HFF-Myc (cell line): ENCODE measurements at regions not wholly inside any gene's neighbourhood (a gene's known extent, or its start where the extent isn't known, plus 50 kb on each side); places are given as distances from the start of the nearest gene placed in this dataset.

ENCODE experiments used
- DNase-seq: peaks from one replicate; pipeline ENCODE4 v3.0.0-alpha.2; 2011; ENCODE audit warnings: low read depth; ENCODE audit errors: extremely low read depth
- H3K4me3 ChIP-seq: replicated peaks from 2 replicates; pipeline ENCODE4 v1.5.1; 2011; ENCODE audit warnings: low read depth, mild to moderate bottlenecking, control low read depth, low read length
- TF ChIP-seq, protein P1 (sequence below): IDR thresholded peaks from 2 replicates; pipeline ENCODE4 v1.5.1; 2012; ENCODE audit warnings: mild to moderate bottlenecking, low read depth, low read length, control low read depth; ENCODE audit errors: missing control alignments

DNA sequence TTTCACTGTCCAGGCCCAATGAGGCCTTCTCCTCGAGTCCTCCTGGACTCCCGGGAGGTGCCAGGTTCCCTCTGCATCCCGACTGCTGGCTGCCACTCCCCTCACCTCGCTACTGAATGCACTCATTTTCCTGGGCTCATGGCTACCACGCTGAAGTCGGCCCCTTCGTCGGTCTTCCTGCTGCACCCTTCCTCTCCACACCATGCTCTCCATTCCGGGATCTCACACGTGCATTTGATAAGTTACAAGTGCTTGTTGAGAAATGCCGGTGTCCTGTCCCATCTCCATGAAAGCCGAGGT, 334.7 kb upstream of the MYT1L start:
- DNase-seq = no peak
- TF ChIP-seq, protein P1, sequence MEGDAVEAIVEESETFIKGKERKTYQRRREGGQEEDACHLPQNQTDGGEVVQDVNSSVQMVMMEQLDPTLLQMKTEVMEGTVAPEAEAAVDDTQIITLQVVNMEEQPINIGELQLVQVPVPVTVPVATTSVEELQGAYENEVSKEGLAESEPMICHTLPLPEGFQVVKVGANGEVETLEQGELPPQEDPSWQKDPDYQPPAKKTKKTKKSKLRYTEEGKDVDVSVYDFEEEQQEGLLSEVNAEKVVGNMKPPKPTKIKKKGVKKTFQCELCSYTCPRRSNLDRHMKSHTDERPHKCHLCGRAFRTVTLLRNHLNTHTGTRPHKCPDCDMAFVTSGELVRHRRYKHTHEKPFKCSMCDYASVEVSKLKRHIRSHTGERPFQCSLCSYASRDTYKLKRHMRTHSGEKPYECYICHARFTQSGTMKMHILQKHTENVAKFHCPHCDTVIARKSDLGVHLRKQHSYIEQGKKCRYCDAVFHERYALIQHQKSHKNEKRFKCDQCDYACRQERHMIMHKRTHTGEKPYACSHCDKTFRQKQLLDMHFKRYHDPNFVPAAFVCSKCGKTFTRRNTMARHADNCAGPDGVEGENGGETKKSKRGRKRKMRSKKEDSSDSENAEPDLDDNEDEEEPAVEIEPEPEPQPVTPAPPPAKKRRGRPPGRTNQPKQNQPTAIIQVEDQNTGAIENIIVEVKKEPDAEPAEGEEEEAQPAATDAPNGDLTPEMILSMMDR = no peak
- H3K4me3 ChIP-seq = no peak overlapping the region

DNA sequence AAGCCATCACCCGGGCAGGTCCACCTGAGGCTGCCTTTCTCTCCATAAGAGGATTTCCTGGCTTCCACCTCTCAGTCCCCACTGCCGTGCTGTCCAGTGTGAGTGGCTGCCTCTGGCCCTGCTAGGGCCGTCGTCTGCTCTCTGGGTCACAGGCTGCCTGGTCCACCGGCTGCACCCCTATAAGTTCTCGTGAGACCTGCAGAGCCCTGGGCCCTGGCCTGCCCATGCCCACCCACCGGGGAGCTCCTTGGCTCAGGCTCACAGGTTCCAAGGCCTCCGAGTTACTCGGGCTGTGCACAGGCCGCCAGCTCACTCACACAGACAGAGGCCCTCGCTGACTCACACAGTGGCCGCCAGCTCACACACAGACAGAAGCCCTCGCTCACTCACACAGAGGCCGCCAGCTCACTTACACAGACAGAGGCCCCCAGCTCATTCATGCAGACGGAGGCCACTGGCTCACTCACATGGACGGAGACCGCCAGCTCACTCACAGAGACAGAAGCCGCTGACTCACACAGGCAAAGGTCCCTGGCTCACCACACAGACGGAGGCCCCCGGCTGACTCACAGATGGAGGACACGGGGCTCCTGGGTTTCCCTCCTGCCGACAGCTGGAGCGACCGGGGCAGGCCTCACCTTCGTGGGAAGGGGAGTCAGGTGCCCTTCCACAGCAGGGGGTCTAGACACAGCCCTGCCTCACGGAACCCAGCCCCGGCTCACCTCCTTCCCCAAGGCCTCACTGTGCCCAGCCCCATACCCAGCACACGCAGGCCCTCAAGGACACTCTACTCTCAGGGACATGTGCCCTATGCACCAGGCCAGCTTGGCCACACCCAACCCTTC, 334.1 kb upstream of the MYT1L start:
- H3K4me3 ChIP-seq = no peak overlapping the region
- TF ChIP-seq, protein P1 = no peak
- no peak for DNase-seq

DNA sequence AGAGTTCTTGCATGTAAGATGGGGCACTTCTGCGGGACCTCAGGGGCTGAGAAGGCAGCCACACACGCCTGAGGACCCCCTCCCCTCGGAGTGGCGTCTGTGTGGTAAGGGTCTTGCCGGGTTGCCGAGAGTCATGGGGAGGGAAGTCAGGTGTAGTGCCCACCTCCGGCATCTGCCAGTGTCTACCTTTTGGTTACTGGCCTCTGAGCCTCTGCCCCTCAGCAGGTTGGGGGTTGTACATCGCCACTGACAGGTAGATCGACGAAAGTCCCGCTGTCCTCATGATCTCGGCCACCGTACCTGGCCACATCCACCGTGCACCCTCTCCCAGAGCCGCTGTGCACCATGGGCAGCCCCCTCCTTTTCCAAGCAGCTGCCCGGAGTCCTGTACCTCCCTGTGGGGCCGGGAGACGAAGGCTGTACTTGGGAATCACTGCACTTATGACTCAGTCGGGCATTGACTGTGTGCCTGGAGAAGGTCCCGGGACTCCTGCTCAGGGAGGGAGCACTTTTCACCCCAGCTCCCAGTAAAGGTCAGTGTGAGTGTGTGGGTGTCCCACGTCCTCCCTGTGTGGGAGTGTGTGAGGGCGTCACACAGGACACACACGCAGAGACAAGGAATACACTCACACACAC, 332.4 kb upstream of the MYT1L start:
- no peak overlapping the region for H3K4me3 ChIP-seq
- no peak for DNase-seq
- TF ChIP-seq, protein P1 = no peak

DNA sequence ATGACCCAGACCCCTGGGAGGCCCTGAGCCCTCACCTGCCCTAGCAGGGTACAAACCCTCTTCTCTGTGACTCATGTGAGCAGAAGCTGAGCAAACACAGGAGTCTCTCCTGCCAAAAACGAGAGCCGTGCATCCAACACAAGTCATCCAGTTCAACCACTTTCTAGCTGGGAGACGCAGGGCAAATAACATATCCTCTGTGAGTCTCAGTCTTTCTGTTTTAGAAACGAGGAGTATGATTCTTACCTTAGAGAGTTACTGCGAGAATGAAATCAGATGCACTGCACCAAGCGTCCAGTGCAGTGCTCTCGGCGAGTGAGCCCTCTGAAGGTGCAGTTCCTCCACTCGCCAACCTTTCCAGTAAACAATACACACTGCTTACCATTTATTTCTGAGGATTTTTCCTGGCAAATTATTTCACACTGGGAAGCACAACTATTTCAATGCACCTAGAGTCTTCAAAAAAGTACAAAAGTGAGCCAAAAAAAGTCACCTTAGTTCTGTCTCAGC, 331.8 kb upstream of the MYT1L start:
- TF ChIP-seq, protein P1 = no peak
- no peak overlapping the region for H3K4me3 ChIP-seq
- no peak for DNase-seq

DNA sequence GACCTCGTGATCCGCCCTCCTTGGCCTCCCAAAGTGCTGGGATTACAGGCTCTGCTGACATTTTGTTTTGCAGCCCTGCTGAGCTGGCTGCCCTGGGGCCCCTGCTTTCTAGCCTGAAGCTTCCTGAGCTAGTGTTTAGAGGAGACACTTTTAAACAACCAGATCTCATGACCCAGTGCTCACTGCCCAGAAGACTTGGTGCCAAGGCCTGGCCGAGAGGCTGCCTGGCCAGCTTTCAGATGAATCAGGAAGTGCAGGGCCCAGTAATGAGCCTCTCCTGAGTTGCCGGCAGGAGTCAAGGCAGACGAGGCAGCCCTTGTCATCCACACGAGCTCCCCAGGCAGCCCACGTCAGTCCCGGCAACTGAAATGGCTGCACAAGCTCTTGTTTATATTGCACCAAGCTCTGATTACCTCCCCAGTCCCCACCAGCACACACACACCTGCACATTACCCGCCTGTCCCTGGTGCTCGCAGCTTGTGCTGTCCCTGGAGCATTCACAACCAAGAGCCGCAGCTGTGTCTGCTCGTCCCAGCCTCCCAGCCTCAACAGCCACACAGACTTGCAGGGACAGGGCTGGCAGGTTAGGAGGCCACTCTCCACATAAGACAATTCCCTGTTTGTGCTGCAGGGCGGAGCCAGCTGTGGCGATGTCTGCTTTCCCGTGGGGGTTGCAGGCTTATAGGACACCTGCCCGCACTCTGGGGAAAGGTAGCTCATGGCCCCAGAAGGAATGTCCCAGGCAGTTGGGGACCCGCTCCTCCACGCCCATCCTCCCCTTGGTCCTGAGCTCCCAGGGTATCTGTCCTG, 331.2 kb upstream of the MYT1L start:
- TF ChIP-seq, protein P1 = no peak
- H3K4me3 ChIP-seq = no peak overlapping the region
- DNase-seq = no peak

DNA sequence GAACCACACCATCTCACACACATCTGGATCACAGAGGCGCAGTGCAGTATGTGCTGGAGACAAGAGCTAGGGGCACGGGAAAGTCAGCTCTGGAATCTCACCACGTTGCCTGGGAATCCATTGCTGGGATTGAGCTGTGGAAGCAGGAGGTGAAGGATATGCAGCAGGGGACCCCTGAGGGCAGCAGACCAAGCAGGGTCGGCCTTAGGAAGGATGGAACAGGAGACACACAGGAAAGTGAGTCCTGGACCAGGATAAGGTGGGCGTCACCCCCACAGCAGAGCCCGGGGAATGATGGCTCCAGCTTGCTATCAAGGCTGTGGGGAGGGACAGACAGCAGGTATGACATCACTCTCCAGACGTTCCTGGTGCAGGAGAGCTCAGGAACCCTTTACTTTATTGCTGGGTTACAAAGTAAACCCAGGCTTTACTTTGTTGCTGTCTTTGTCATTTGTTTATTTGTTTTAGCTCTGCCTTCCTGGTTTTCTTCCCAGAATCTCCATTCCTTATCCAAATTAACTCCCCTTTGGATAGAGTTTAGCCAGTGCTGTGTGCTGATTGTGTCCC, 329.8 kb upstream of the MYT1L start:
- no peak overlapping the region for H3K4me3 ChIP-seq
- DNase-seq = no peak
- TF ChIP-seq, protein P1 = no peak
